ENCODE measurements at regions not wholly inside any gene's neighbourhood (a gene's known extent, or its start where the extent isn't known, plus 50 kb on each side); places are given as distances from the start of the nearest gene placed in this dataset.

- DNase-seq = peak; percentile 3 to 99 (median 90)
Measured at GRCh38 chr6:140956571-140957369, 1176.0 kb upstream of the GJE1 start.

GRCh38 chr6:140940251-140940925 is 1192.3 kb upstream of the GJE1 start:
- DNase-seq = no peak

GRCh38 chr6:140932909-140933308 is 1199.8 kb upstream of the GJE1 start:
- no peak for DNase-seq

GRCh38 chr6:140931581-140931980 is 1201.1 kb upstream of the GJE1 start:
- no peak for DNase-seq

GRCh38 chr6:140929121-140929520 is 1203.6 kb upstream of the GJE1 start:
- no peak for DNase-seq

GRCh38 chr6:140923048-140923447 is 1209.7 kb upstream of the GJE1 start:
- DNase-seq = peak in 2 of 3 experiments; percentile 7 to 33

GRCh38 chr6:140921366-140922226 is 1211.1 kb upstream of the GJE1 start:
- DNase-seq = peak; percentile 16 to 72 (median 21)

GRCh38 chr6:140917911-140918310 is 1214.8 kb upstream of the GJE1 start:
- no peak for DNase-seq

GRCh38 chr6:140915551-140915950 is 1217.2 kb upstream of the GJE1 start:
- DNase-seq = peak; percentile 46 to 96 (median 61)

GRCh38 chr6:140915103-140915502 is 1217.6 kb upstream of the GJE1 start:
- DNase-seq = peak; percentile 50 to 96 (median 70)

- peak in 1 of 3 experiments; percentile 17 for DNase-seq
Measured at GRCh38 chr6:140912686-140913085, 1220.0 kb upstream of the GJE1 start.

GRCh38 chr6:140909625-140910024 is 1223.1 kb upstream of the GJE1 start:
- no peak for DNase-seq

- no peak for DNase-seq
Measured at GRCh38 chr6:140909156-140909555, 1223.6 kb upstream of the GJE1 start.

GRCh38 chr6:140908505-140908904 is 1224.2 kb upstream of the GJE1 start:
- DNase-seq = no peak

GRCh38 chr6:140907235-140907634 is 1225.5 kb upstream of the GJE1 start:
- DNase-seq = no peak

- DNase-seq = peak in 1 of 3 experiments; percentile 10
Measured at GRCh38 chr6:140905724-140906123, 1227.0 kb upstream of the GJE1 start.

GRCh38 chr6:140905050-140905449 is 1227.7 kb upstream of the GJE1 start:
- no peak for DNase-seq

GRCh38 chr6:140897804-140898573 is 1234.7 kb upstream of the GJE1 start:
- DNase-seq = no peak

- DNase-seq = no peak
Measured at GRCh38 chr6:140897349-140897748, 1235.4 kb upstream of the GJE1 start.

- DNase-seq = no peak
Measured at GRCh38 chr6:140893432-140893831, 1239.3 kb upstream of the GJE1 start.

- no peak for DNase-seq
Measured at GRCh38 chr6:140879946-140880345, 1252.8 kb upstream of the GJE1 start.

- DNase-seq = no peak
Measured at GRCh38 chr6:140874066-140874465, 1258.7 kb upstream of the GJE1 start.
